ENCODE measurements at regions not wholly inside any gene's neighbourhood (a gene's known extent, or its start where the extent isn't known, plus 50 kb on each side); places are given as distances from the start of the nearest gene placed in this dataset.

DNA sequence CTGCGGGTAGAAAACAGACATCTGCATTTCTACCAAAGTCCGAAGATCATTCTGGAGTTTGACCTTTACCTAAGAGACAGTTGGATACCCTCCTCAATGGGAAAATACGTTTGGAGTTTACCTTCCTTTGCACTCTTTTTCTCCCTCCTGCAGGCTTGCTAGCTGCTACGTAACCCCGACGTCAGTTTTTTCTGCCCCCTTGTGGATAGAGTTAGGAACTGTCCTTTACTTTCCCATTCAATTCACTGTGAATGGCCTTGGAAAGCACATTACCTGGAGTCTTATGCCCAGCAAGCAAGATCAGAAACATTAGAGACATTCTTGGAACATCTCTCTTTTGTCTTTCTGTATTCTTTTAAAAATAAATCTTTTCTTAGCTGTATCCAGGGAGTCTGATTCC, 250.7 kb downstream of the NAP1L3 start:
- no peak for DNase-seq (ENCODE audit: low spot score in 2 of 2)
- TF ChIP-seq EP300 (IDR thresholded peaks at IDR 0.05) (no peak), CTCF (IDR thresholded peaks at IDR 0.05) (peak in 4 of 5 experiments; percentile 14 to 58 (median 34)), POLR2A (IDR thresholded peaks at IDR 0.05) (no peak)
- 14% methylated on average over 6 of the region's 6 CpGs for WGBS, 2 donors

DNA sequence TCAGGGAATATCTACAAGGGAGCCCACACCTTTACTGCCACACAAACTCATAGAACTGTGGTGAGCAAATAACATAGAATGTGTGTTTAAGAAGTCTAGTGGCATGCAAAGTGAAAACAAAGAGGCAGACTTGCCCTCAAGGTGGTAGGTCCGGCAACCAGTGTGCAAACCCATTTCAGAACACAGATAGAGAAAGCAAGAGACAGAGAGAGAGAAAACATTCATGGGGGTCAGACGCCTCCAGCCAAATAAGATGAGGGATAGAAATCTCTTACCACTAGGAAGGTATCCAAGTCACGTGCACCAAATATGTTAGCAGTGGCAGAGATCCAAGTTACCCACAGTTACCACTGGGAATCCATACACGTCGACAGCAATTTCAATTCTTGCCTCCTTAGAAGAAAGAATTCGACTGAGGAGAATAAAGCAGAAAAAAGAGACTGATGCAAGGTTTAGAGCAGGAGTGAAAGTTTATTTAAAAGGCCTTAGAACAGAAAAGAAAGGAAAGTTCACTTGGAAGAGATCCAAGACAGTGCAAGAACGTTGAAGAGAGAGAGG, 252.8 kb downstream of the NAP1L3 start:
- H3K4me1 ChIP-seq: no peaks in the 10 kb centered on the region
- peaks cover 0 to 9% of the 10 kb centered on the region in 2 donors for H3K27me3 ChIP-seq
- DNase-seq (ENCODE audit: low spot score in 2 of 2): no peak
- H3K36me3 ChIP-seq: no peaks in the 10 kb centered on the region
- WGBS, 2 donors: 30 to 37% methylated on average over 7 of the region's 7 CpGs
- TF ChIP-seq CTCF (IDR thresholded peaks at IDR 0.05) (no peak), POLR2A (IDR thresholded peaks at IDR 0.05) (no peak), EP300 (IDR thresholded peaks at IDR 0.05) (no peak)
- H3K4me3 ChIP-seq: no peak overlapping the region
- H3K27ac ChIP-seq: no peak overlapping the region
- H3K9me3 ChIP-seq: no peaks in the 10 kb centered on the region

More for the DNA sequence above, 250.7 kb downstream of the NAP1L3 start:
- Histone ChIP-seq H3K9me3 (no peaks in the 10 kb centered on the region), H3K27ac (no peak overlapping the region), H3K4me3 (no peak overlapping the region), H3K4me1 (no peaks in the 10 kb centered on the region), H3K36me3 (no peaks in the 10 kb centered on the region), H3K27me3 (peaks cover 0 to 15% of the 10 kb centered on the region in 2 donors)

GRCh38 chrX:93420090-93420489, 253.3 kb downstream of the NAP1L3 start:
- Histone ChIP-seq H3K36me3 (no peaks in the 10 kb centered on the region), H3K27me3 (peaks cover 0 to 8% of the 10 kb centered on the region in 2 donors), H3K9me3 (no peaks in the 10 kb centered on the region), H3K4me3 (no peak overlapping the region), H3K4me1 (no peaks in the 10 kb centered on the region), H3K27ac (no peak overlapping the region)
- WGBS, 2 donors: 8 to 17% methylated on average over 2 of the region's 2 CpGs
- DNase-seq (ENCODE audit: low spot score in 2 of 2): no peak
- TF ChIP-seq EP300 (IDR thresholded peaks at IDR 0.05): no peak
- TF ChIP-seq CTCF (IDR thresholded peaks at IDR 0.05): no peak
- no peak for TF ChIP-seq POLR2A (IDR thresholded peaks at IDR 0.05)

DNA sequence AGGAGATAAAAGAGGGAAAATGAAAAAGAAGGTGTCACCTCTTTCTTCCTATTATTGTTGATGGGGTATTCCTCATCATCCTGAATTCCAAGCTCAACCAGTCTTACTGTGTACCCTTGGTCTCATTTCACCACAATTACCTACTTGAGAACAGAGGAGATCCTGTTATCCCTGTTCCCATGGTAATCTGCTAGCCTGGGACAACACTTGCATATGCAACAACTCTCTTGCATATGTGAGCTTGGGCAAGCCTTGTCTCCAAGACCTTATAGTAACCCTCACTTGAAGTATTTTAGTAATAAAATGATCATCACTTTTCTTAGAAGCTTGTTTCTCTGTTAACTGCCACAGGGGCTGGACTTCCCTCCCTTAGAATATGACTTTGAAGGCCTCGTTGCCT, 253.7 kb downstream of the NAP1L3 start:
- peaks cover 0 to 8% of the 10 kb centered on the region in 2 donors for H3K27me3 ChIP-seq
- H3K4me1 ChIP-seq: no peaks in the 10 kb centered on the region
- H3K9me3 ChIP-seq: no peaks in the 10 kb centered on the region
- H3K27ac ChIP-seq: no peak overlapping the region
- H3K4me3 ChIP-seq: no peak overlapping the region
- no peaks in the 10 kb centered on the region for H3K36me3 ChIP-seq
- WGBS, 2 donors: 26 to 29% methylated on average over 1 of the region's 1 CpG
- no peak for TF ChIP-seq CTCF (IDR thresholded peaks at IDR 0.05)
- TF ChIP-seq POLR2A (IDR thresholded peaks at IDR 0.05): no peak
- no peak for TF ChIP-seq EP300 (IDR thresholded peaks at IDR 0.05)
- DNase-seq (ENCODE audit: low spot score in 2 of 2): no peak

DNA sequence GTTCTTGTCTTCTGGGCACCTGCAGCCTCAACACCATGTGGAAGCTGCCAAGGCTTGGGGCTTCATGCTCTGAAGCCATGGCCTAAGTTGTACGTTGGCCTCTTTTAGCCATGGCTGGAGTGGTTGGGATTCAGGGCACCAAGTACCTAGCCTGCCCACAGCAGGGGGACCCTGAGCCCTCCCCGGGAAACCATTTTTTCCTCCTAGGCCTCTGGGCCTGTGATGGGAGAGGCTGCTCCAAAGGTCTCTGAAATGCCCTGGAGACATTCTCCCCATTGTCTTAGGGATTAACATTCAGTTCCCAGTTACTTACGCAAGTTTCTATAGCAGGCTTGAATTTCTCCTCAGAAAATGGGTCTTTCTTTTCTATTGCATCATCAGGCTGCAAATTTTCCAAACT, 269.3 kb downstream of the NAP1L3 start:
- H3K27me3 ChIP-seq: no peaks in the 10 kb centered on the region
- DNase-seq (ENCODE audit: low spot score in 2 of 2): no peak
- H3K36me3 ChIP-seq: no peaks in the 10 kb centered on the region
- no peak overlapping the region for H3K27ac ChIP-seq
- WGBS, 2 donors: 89% methylated on average over 3 of the region's 3 CpGs
- no peaks in the 10 kb centered on the region for H3K9me3 ChIP-seq
- no peak for TF ChIP-seq CTCF (IDR thresholded peaks at IDR 0.05)
- no peak for TF ChIP-seq POLR2A (IDR thresholded peaks at IDR 0.05)
- TF ChIP-seq EP300 (IDR thresholded peaks at IDR 0.05): no peak
- no peak overlapping the region for H3K4me3 ChIP-seq
- H3K4me1 ChIP-seq: no peaks in the 10 kb centered on the region

All from tibial nerve (tissue), 4 donors.